ENCODE measurements at regions not wholly inside any gene's neighbourhood (a gene's known extent, or its start where the extent isn't known, plus 50 kb on each side); places are given as distances from the start of the nearest gene placed in this dataset.

DNA sequence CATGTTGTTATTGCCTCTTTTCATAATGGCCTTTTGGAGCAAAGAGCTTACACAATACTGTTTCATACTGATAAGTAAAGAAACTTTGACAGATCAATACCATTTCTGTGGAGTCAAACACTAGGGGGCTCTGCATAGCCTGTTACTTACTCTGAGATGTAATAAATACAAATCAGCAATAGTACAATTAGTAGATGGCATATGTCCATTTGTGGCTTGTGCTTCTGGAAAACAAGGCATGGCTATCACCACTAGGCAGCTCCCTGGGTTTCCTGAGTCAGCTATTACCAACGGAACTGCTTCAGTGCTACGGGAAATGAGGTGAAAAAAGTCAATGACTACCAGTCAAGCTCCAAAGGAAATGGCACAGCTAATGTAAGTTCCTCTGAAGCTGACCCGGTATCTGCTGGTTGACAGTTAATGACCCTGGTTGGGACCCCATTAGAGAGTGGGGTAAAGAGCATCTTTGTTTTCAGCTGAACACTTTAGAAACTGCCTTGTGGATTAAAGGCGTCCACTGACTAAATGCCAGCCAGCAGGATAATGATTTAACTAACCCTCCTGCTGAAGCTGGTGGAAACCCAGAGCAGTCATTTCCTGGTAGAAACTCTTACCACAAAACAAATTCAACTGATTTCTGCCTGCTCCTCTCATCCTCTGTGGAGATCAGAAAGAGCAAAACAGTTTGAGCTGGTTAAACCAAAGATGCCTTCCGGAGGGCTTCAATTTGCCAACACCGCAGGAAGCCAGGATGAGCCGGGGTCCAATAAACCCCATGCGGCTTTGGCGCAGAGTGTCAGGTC lies 69.0 kb upstream of the FAM169A start:
- Histone ChIP-seq H3K4me1 (no peaks in the 10 kb centered on the region), H3K27ac (no peak overlapping the region), H3K4me3 (no peak overlapping the region), H3K36me3 (ENCODE audit: insufficient read depth in 1 of 2, low read depth in 1 of 2) (no peaks in the 10 kb centered on the region), H3K27me3 (ENCODE audit: insufficient read depth in 3 of 3, low read length in 2 of 3) (peaks cover 0 to 9% (median 0%) of the 10 kb centered on the region in 3 donors), H3K9me3 (no peaks in the 10 kb centered on the region)
- intact Hi-C loops (cut with DNase I) = no loop called here
- no peak for DNase-seq
- WGBS, 3 donors = 11 to 19% (median 14%) methylated on average over 9 of the region's 9 CpGs
- TF ChIP-seq, protein P1, sequence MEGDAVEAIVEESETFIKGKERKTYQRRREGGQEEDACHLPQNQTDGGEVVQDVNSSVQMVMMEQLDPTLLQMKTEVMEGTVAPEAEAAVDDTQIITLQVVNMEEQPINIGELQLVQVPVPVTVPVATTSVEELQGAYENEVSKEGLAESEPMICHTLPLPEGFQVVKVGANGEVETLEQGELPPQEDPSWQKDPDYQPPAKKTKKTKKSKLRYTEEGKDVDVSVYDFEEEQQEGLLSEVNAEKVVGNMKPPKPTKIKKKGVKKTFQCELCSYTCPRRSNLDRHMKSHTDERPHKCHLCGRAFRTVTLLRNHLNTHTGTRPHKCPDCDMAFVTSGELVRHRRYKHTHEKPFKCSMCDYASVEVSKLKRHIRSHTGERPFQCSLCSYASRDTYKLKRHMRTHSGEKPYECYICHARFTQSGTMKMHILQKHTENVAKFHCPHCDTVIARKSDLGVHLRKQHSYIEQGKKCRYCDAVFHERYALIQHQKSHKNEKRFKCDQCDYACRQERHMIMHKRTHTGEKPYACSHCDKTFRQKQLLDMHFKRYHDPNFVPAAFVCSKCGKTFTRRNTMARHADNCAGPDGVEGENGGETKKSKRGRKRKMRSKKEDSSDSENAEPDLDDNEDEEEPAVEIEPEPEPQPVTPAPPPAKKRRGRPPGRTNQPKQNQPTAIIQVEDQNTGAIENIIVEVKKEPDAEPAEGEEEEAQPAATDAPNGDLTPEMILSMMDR (IDR thresholded peaks at IDR 0.05) = peak; percentile 7
- no peak for ATAC-seq

- intact Hi-C loops (cut with DNase I) = no loop called here
- no peak for ATAC-seq
- 65 to 71% (median 67%) methylated on average over 2 of the region's 2 CpGs for WGBS, 3 donors
Measured at GRCh38 chr5:74927336-74927735, 61.1 kb upstream of the FAM169A start.

DNA sequence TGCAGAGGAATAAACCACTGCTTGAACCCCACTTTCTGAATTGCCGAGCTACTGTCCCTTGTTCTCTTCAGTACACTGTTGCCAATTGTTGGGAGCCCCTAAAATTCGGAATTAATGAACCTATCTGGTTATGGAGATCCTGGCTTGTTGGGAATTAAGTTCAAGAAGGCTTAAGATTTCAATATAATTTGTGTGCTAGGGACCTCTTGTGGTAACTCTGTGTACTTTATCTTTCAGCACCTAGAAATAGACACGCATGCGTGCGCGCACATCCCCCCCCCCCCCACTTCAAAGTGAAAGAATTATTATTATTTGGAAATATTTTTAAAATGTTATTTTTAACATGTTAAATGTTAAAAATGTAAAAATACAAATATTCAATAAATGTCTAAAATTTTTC lies 53.3 kb upstream of the FAM169A start:
- H3K4me3 ChIP-seq = no peak overlapping the region
- no peaks in the 10 kb centered on the region for H3K9me3 ChIP-seq
- DNase-seq (no peak), ATAC-seq (no peak)
- no peak overlapping the region for H3K27ac ChIP-seq
- H3K27me3 ChIP-seq (ENCODE audit: insufficient read depth in 3 of 3, low read length in 2 of 3) = no peaks in the 10 kb centered on the region
- intact Hi-C loops (cut with DNase I) = loop anchor here (5.0 kb wide), 1 partner anchor 247 kb away; no protein-coding TSS in a partner anchor
- 3 to 14% (median 13%) methylated on average over 6 of the region's 6 CpGs for WGBS, 3 donors
- H3K36me3 ChIP-seq (ENCODE audit: insufficient read depth in 1 of 2, low read depth in 1 of 2) = no peaks in the 10 kb centered on the region
- TF ChIP-seq, protein P1 (IDR thresholded peaks at IDR 0.05) = peak; percentile 39
- H3K4me1 ChIP-seq = no peaks in the 10 kb centered on the region

More at GRCh38 chr5:74927336-74927735, 61.1 kb upstream of the FAM169A start:
- Histone ChIP-seq H3K27me3 (ENCODE audit: insufficient read depth in 3 of 3, low read length in 2 of 3) (no peaks in the 10 kb centered on the region), H3K36me3 (ENCODE audit: insufficient read depth in 1 of 2, low read depth in 1 of 2) (no peaks in the 10 kb centered on the region), H3K27ac (no peak overlapping the region), H3K4me1 (no peaks in the 10 kb centered on the region), H3K9me3 (no peaks in the 10 kb centered on the region), H3K4me3 (no peak overlapping the region)
- DNase-seq = no peak
- TF ChIP-seq, protein P1 (IDR thresholded peaks at IDR 0.05) = no peak

DNA sequence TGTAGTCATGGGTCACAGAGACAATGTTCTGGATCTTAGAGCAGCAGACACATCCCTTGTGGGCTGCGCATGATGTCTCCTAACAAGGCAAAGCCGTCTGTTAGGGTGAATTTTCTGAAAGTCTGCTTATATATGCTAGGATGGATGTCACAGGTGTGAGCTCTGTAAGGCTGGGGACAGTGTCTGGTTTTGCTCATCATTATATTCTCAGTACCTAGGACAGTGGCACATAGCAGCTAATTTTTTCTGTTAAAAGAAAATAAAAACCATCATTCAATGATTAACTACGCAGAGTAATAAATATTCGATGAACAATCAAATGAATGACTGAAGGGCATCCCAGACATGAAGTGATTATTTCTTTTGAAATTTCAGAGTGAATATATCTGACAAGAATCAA lies 52.9 kb upstream of the FAM169A start:
- no peaks in the 10 kb centered on the region for H3K36me3 ChIP-seq (ENCODE audit: insufficient read depth in 1 of 2, low read depth in 1 of 2)
- no peak overlapping the region for H3K27ac ChIP-seq
- intact Hi-C loops (cut with DNase I) = loop anchor here (5.0 kb wide), 1 partner anchor 247 kb away; no protein-coding TSS in a partner anchor
- no peak for DNase-seq
- TF ChIP-seq, protein P1 (IDR thresholded peaks at IDR 0.05) = no peak
- H3K9me3 ChIP-seq = no peaks in the 10 kb centered on the region
- H3K27me3 ChIP-seq (ENCODE audit: insufficient read depth in 3 of 3, low read length in 2 of 3) = no peaks in the 10 kb centered on the region
- WGBS, 3 donors = 81 to 85% (median 81%) methylated on average over 4 of the region's 4 CpGs
- H3K4me1 ChIP-seq = no peaks in the 10 kb centered on the region
- no peak for ATAC-seq
- H3K4me3 ChIP-seq = no peak overlapping the region
